K562 (cell line): ENCODE measurements at regions not wholly inside any gene's neighbourhood (a gene's known extent, or its start where the extent isn't known, plus 50 kb on each side); places are given as distances from the start of the nearest gene placed in this dataset.

Experiments used
- ATAC-seq: fragments of 200-7000 bp; cut with Tn5 transposase; 3 replicates; pipeline ENCODE4 v1.9.1; 2020; ENCODE audit warnings: moderate library complexity
- BruUV-seq: library from RNA; stranded (reverse); fragments of 400-500 nt; replicated peaks from 2 replicates; lab custom pipeline; 2021; lab: Mats Ljungman, UMichigan
- CTCF ChIA-PET: fragments of 300-600 bp; formaldehyde crosslinking; extraction: SDS; loops from one replicate; lab custom pipeline; 2021; ENCODE audit warnings: low intra/inter-chr PET ratio; lab: Yijun Ruan, JAX
- POLR2A ChIA-PET: fragments of 300-600, 350-650 bp; sonication (Branson Sonifier 250); formaldehyde crosslinking; extraction: SDS; loops from one replicate; lab custom pipeline; 2021; ENCODE audit warnings: antibody characterized with exemption, inconsistent platforms; lab: Yijun Ruan, JAX
- DNase-seq, 4 experiments: peaks; one replicate each; pipeline versions ENCODE4 v3.0.0 to v3.0.0-alpha.2; 2011 to 2018; ENCODE audit warnings: low spot score in 3 of 4, mixed read lengths in 3 of 4; ENCODE audit errors: extremely low read depth in 1 of 4
- FAIRE-seq: peaks from 2 replicates; lab custom pipeline; 2011; peaks lifted over from hg19 to GRCh38; lab: Jason Lieb, UNC
- H2AFZ ChIP-seq: 2 replicates; pipeline ENCODE4 v1.6.0; 2011; ENCODE audit warnings: low read depth, low read length, control low read depth, inconsistent platforms
- H3K27ac ChIP-seq: fragments of 200-600 bp; 3 replicates; pipeline ENCODE4 v1.8.0; 2011; ENCODE audit warnings: low read depth, mild to moderate bottlenecking, control low read depth, inconsistent platforms, low read length, moderate library complexity, mixed read lengths; ENCODE audit errors: extremely low read depth
- H3K27me3 ChIP-seq, 2 experiments: fragments of 300-600 bp in 1 of 2; 2 replicates in 1 of 2; 3 replicates in 1 of 2; pipeline versions ENCODE4 v1.6.0 to v1.8.0; 2011; ENCODE audit warnings: inconsistent platforms in 2 of 2, low read length in 2 of 2, mild to moderate bottlenecking in 1 of 2, mixed read lengths in 1 of 2, moderate library complexity in 1 of 2; ENCODE audit not compliant: control insufficient read depth in 2 of 2, insufficient read depth in 2 of 2
- H3K36me3 ChIP-seq: fragments of 300-600 bp; 3 replicates; pipeline ENCODE4 v1.8.0; 2011; ENCODE audit warnings: mild to moderate bottlenecking, low read length, inconsistent platforms; ENCODE audit not compliant: control insufficient read depth, insufficient read depth
- H3K4me1 ChIP-seq, 2 experiments: fragments of 200-600 bp in 1 of 2; replicated peaks in 1 of 2; 2 replicates in 1 of 2; 3 replicates in 1 of 2; pipeline versions ENCODE4 v1.5.1 to v1.8.0; 2011; ENCODE audit warnings: inconsistent platforms in 2 of 2, low read length in 2 of 2, mild to moderate bottlenecking in 1 of 2, mixed read lengths in 1 of 2, moderate library complexity in 1 of 2; ENCODE audit not compliant: control insufficient read depth in 2 of 2, insufficient read depth in 2 of 2
- H3K4me2 ChIP-seq: 2 replicates; pipeline ENCODE4 v1.6.1; 2011; ENCODE audit warnings: low read length, control low read depth, inconsistent platforms, mixed read lengths; ENCODE audit not compliant: insufficient read depth
- H3K4me3 ChIP-seq: fragments of 200-600 bp; sonication (generic), shearing (Covaris generic); 2 replicates; pipeline ENCODE4 v1.5.1; 2016; ENCODE audit warnings: control low read depth, inconsistent platforms
- H3K79me2 ChIP-seq: fragments of 200-600 bp; 3 replicates; pipeline ENCODE4 v1.8.0; 2011; ENCODE audit warnings: low read length, inconsistent platforms; ENCODE audit not compliant: control insufficient read depth, insufficient read depth
- H3K9ac ChIP-seq, 2 experiments: 2 replicates each; pipeline versions ENCODE4 v1.6.0 to v1.6.1; 2011; ENCODE audit warnings: low read depth in 2 of 2, low read length in 2 of 2, control low read depth in 1 of 2, inconsistent platforms in 1 of 2, mild to moderate bottlenecking in 1 of 2, mixed read lengths in 1 of 2; ENCODE audit not compliant: insufficient read depth in 1 of 2
- H3K9me1 ChIP-seq: one replicate; pipeline ENCODE4 v1.6.0; 2011; ENCODE audit warnings: inconsistent platforms, mild to moderate bottlenecking, low read length, moderate library complexity; ENCODE audit not compliant: control insufficient read depth, insufficient read depth
- H3K9me3 ChIP-seq: replicated peaks from 2 replicates; pipeline ENCODE4 v1.5.1; 2011; ENCODE audit warnings: low read depth, low read length, inconsistent platforms; ENCODE audit not compliant: control insufficient read depth, insufficient read depth
- H4K20me1 ChIP-seq: replicated peaks from 2 replicates; pipeline ENCODE4 v1.6.1; 2011; ENCODE audit warnings: low read length, inconsistent platforms, mixed read lengths; ENCODE audit not compliant: control insufficient read depth, insufficient read depth
- DLX4 ChIP-seq: fragments of 250-450 bp; sonication (Bioruptor Pico); IDR thresholded peaks from 2 replicates; pipeline ENCODE4 v1.6.1; 2021; ENCODE audit warnings: mild to moderate bottlenecking
- HDAC3 ChIP-seq: fragments of 450-650 bp; IDR thresholded peaks from 2 replicates; pipeline ENCODE4 v1.6.1; 2018; ENCODE audit warnings: borderline replicate concordance, mild to moderate bottlenecking, moderate library complexity; ENCODE audit not compliant: partially characterized antibody
- IRF2 ChIP-seq: sonication (generic); formaldehyde crosslinking; IDR thresholded peaks from 2 replicates; pipeline ENCODE4 v1.8.1; 2022; ENCODE audit warnings: mild to moderate bottlenecking, missing genetic modification reagents
- MAFG ChIP-seq: fragments of 450-650 bp; conservative IDR thresholded peaks from 2 replicates; pipeline ENCODE4 v1.6.1; 2016; ENCODE audit warnings: missing genetic modification characterization, missing compliant biosample characterization
- NFE2L1 ChIP-seq: fragments of 450-650 bp; IDR thresholded peaks from 2 replicates; pipeline ENCODE4 v1.6.1; 2016; ENCODE audit warnings: missing genetic modification characterization, low read depth, mild to moderate bottlenecking, missing compliant biosample characterization, moderate library complexity, borderline replicate concordance
- SMARCE1 ChIP-seq: fragments of 450-650 bp; IDR thresholded peaks from 2 replicates; pipeline ENCODE4 v1.7.1; 2016; ENCODE audit warnings: mild to moderate bottlenecking
- THAP7 ChIP-seq: fragments of 250-450 bp; sonication (Bioruptor Pico); IDR thresholded peaks from 2 replicates; pipeline ENCODE4 v1.5.0; 2021
- ZBTB34 ChIP-seq: fragments of 250-450 bp; sonication (Bioruptor Pico); IDR thresholded peaks from 2 replicates; pipeline ENCODE4 v1.8.0; 2021; ENCODE audit warnings: mild to moderate bottlenecking, moderate library complexity
- ZFP36 ChIP-seq: fragments of 150-350 bp; IDR thresholded peaks from 2 replicates; pipeline ENCODE4 v1.6.1; 2018; ENCODE audit warnings: low read length, low read depth; ENCODE audit not compliant: partially characterized antibody
- ZNF507 ChIP-seq: conservative IDR thresholded peaks from 2 replicates; pipeline ENCODE4 v1.6.1; 2017; ENCODE audit warnings: missing genetic modification characterization, missing compliant biosample characterization
- ZNF699 ChIP-seq: fragments of 250-450 bp; sonication (Bioruptor Pico); IDR thresholded peaks from 2 replicates; pipeline ENCODE4 v1.8.0; 2021; ENCODE audit warnings: mild to moderate bottlenecking, moderate library complexity; ENCODE audit not compliant: insufficient replicate concordance
- WGBS: fragments of 100-300 bp; shearing (Covaris generic); methylation state at CpG from one replicate; pipeline ENCODE4 v1.1.6; 2016; ENCODE audit warnings: low coverage, mixed read lengths; ENCODE audit not compliant: insufficient coverage; ENCODE audit errors: missing lambda C conversion rate; 5-methylcytosine and 5-hydroxymethylcytosine counted together
- in situ Hi-C: fragments of 300-500 bp; cut with MboI; formaldehyde crosslinking; loops from 4 replicates; pipeline ENCODE4 v1.15.0; 2018; ENCODE audit warnings: inconsistent platforms, mixed read lengths
- intact Hi-C: fragments of 100-400 bp; cut with micrococcal nuclease; formaldehyde crosslinking; loops from 2 replicates; pipeline ENCODE4 v1.14.2; 2022

- H3K4me2 ChIP-seq: no peak overlapping the region
- no peak for FAIRE-seq
- in situ Hi-C loops: no loop called here
- H3K4me3 ChIP-seq: no peak overlapping the region
- TF ChIP-seq ZFP36: peak; percentile 59
- no peak for TF ChIP-seq ZNF507 (tag)
- TF ChIP-seq, all 486 proteins: peak for 1
- no peaks in the 10 kb centered on the region; a peak in 1 of 5 replicates for H3K27me3 ChIP-seq
- no peaks in the 10 kb centered on the region for H4K20me1 ChIP-seq
- no peaks in the 10 kb centered on the region for H3K4me1 ChIP-seq
- no TSS peak for BruUV-seq
- H3K79me2 ChIP-seq: no peaks in the 10 kb centered on the region
- ChIA-PET POLR2A (no interaction called here), CTCF (no interaction called here)
- WGBS: 0% methylated on average over 2 of the region's 2 CpGs
- H3K36me3 ChIP-seq: no peaks in the 10 kb centered on the region
- H3K9me3 ChIP-seq: no peaks in the 10 kb centered on the region
- H3K9me1 ChIP-seq: no peaks in the 10 kb centered on the region
- intact Hi-C loops: no loop called here
- no peak for DNase-seq
- no peak overlapping the region for H2AFZ ChIP-seq
- ATAC-seq: no peak
- no peak overlapping the region for H3K27ac ChIP-seq
- no peak overlapping the region for H3K9ac ChIP-seq
Measured at GRCh38 chr5:175766963-175767362, 104.4 kb upstream of the CPLX2 start.

GRCh38 chr5:175772747-175773533 lies 98.4 kb upstream of the CPLX2 start:
- Histone ChIP-seq H3K27me3 (peaks cover 8 to 18% of the 10 kb centered on the region in 2 experiments; a peak in 4 of 5 replicates), H2AFZ (no peak overlapping the region), H3K4me3 (no peak overlapping the region), H4K20me1 (0 out of 2 replicates have a peak, but pooled peaks cover 3% of the 10 kb centered on the region), H3K4me2 (no peak overlapping the region), H3K4me1 (peaks cover 0 to 10% of the 10 kb centered on the region in 2 experiments; a peak in 2 of 5 replicates), H3K9me3 (no peaks in the 10 kb centered on the region), H3K27ac (no peak overlapping the region), H3K9me1 (no peaks in the 10 kb centered on the region), H3K9ac (no peak overlapping the region), H3K79me2 (no peaks in the 10 kb centered on the region), H3K36me3 (no peaks in the 10 kb centered on the region)
- intact Hi-C loops (no loop called here), in situ Hi-C loops (no loop called here)
- DNase-seq: no peak
- FAIRE-seq: no peak
- WGBS: 2% methylated on average over 39 of the region's 50 CpGs
- ChIA-PET CTCF (no interaction called here), POLR2A (interaction anchor here (0.6 kb wide), 1 partner anchor 41 kb away, joined by 3 read pairs; no protein-coding TSS in a partner anchor)
- BruUV-seq: no TSS peak
- ATAC-seq: no peak
- TF ChIP-seq IRF2: no peak
- TF ChIP-seq MAFG: no peak
- TF ChIP-seq ZBTB34 (CRISPR knock-in tag): no peak
- TF ChIP-seq THAP7: no peak
- no peak for TF ChIP-seq ZNF699 (CRISPR knock-in tag)
- no peak for TF ChIP-seq DLX4 (CRISPR knock-in tag)
- TF ChIP-seq HDAC3: no peak
- no peak for TF ChIP-seq SMARCE1
- TF ChIP-seq NFE2L1 (tag): no peak
